IPS DF 19.7 (cell line): ENCODE measurements at regions not wholly inside any gene's neighbourhood (a gene's known extent, or its start where the extent isn't known, plus 50 kb on each side); places are given as distances from the start of the nearest gene placed in this dataset.

Experiments
- DNase-seq: peaks from one replicate; pipeline ENCODE4 v3.0.0-alpha.2; 2013; ENCODE audit warnings: low read depth, low spot score

DNA sequence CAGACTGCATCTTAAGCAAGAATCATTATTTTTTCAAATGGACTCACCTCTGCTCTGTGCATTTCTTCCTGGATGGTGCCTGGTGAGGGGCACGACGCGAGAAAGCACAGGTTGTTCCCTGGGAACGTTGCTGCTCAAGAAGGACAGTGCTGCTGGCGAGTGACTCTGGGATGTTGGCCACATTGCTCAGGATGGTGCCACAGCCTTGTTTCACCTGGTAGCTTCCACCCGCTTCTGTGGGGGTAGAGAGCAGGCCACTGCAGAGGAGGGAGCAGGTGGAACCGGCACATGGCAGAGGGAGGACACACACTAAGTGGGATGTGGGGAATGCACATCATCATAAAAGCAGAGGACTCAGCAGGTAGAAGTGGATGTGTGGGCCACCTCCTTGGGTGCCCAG lies 444.7 kb downstream of the TCERG1L start:
- no peak for DNase-seq

DNA sequence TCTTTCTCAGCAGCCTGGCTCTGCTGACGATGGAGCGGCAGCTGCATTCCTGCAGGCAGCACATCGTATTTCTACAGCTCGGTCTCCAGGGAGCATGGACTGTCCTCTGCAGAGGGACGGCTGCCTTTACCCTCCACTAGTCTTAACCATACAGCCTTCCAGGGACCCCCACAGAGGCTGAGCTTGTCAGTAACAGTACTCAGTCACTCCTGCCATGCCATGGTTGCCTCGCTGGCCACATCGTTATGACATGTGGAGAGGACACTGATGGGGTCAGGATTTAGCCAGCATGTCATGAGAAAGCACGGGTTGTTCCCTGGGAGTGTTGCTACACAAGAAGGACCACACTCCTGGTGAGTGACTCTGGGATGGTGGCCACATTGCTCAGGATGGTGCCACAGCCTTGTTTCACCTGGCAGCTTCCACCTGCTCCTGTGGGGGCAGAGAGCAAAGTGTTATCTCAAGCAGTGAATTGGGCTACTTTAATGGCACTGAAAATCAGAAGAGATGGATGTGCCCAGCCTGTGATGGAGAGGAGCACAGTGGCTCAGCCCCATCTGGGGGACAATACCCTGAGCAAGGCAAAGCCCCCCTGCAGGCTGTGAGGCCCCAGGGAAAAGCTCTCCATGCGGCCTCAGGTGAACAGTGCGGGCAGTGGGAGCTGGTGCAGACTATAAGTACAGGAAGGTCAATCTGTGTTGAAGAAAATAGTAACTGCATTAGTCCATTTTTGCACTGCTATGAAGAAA lies 443.9 kb downstream of the TCERG1L start:
- no peak for DNase-seq

DNA sequence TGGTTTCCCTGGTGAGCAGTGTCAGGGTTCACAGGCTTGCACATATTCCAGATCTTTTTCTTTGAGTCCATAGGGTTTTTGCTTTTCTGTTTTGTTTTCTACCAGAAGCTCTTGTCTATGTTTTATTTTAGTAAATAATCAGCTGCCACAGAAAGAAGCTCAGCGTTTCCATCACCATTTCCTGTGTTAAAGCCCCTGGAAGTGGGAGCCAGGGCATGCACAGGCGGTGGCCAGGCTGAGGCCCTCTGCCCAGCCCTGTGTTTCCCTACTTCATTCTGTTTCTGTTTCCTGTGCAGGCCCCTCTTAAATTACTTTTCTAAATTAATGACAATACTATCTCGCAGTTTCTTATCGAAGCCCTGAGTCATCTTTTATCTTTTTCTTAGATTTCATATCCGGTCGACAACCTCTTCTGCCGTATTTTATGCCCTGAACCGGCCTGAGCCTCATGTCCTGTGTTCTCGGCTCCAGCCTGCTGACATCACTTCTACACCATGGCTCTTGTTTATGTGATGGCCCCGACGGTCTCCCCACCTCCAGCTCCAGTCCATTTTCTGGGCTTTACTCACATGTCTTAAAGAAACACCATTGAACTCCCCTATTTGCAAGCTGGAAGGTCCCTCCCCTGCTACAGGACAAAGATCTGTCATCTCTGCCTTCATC lies 442.2 kb downstream of the TCERG1L start:
- DNase-seq, result no peak

DNA sequence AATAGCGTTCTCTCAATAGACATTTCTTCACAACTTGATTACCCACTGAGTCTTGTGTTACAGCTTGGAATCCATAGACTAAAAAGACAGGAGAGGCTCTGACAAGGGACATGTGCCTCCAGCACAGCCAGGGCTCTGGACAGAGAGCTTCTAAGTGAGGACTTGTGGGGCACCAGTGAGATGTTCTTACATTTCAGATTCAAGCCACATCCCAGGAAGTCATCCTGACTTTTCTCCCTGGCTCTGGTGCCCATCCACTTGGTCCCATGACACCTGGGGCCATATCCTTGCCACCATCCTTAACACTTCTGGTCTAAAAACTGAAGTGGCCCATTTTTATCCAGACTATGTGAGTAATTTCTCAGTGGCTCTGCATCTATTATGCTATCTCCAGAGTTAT lies 440.1 kb downstream of the TCERG1L start:
- no peak for DNase-seq

GRCh38 chr10:130873636-130874035 lies 437.9 kb downstream of the TCERG1L start:
- DNase-seq, result no peak

GRCh38 chr10:130875116-130875515 lies 436.4 kb downstream of the TCERG1L start:
- no peak for DNase-seq

GRCh38 chr10:130875897-130876472 lies 435.5 kb downstream of the TCERG1L start:
- DNase-seq, result no peak

GRCh38 chr10:130877126-130877525 lies 434.4 kb downstream of the TCERG1L start:
- DNase-seq, result no peak

DNA sequence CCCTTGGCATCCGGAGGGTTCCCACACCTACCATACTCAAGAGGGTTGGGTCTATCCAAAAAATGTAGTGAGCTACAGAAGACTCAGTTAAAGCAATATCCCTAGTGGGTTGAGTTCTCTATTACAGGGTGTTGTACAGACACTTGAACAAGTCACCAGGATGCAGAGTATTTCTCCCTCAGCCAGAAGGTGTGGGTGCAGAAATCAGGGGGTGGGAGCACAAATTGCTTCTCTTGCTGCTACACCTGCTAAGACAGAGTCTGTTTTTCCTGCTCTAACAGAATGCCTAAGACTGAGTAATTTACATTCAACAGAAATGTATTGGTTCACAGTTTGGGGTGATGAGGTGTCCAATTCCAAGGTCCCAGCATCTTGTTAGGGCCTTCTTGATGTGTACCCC lies 433.4 kb downstream of the TCERG1L start:
- no peak for DNase-seq

- no peak for DNase-seq
Observed at GRCh38 chr10:130882906-130883305, 428.6 kb downstream of the TCERG1L start.

GRCh38 chr10:130884456-130884855 lies 427.1 kb downstream of the TCERG1L start:
- no peak for DNase-seq

DNA sequence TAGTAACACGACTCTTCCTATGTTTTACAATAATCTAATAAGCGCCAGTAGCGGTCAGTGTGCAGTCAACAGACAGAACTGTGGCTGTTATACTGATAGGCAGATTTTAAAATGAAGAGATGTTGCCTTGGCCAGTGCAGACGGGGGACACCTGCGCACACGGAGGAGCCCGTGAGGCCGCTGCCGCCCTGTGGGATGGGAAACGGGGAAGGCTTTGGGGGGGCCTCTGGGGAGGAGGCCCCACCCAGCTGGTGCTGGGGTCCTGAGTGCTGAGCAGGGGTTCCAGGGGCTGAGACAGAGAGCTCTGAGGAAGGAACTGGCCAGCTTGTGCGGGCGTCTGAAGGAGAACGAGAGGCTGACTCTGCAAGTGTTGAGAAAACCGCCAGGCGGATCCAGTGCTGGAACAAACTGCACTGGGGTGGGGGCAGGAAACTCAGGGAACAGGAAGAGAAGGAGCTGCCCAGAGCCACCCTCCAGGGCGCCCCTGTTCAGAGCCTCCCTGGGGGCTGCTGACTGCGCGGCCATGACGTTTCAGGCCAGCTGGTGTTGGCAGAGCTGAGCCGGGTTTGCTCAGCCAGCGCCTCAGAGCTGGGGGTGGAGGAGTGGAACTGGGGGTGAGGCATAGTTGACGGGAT lies 426.4 kb downstream of the TCERG1L start:
- DNase-seq, result no peak

DNA sequence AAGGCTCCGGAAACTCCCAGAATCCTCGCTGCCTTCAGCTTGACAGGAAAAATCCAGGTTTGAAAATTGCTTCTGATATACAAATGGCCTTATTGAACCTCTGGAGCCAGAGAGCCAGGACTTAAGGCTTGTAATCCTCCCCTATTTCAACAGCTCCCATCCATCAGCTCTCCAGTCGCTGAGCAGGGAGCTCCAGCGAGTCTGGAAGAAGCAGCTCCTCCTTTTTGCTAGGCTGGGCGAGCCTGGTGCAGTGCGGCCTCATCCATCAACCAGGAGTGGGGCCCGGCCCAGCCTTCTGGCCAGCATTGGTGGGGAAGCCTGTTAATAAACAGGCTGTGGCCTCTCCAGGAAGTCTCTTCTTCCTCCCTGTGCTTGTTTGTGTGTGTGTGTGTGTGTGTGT lies 424.4 kb downstream of the TCERG1L start:
- DNase-seq, result no peak

- DNase-seq, result no peak
Observed at GRCh38 chr10:130888493-130888892, 423.0 kb downstream of the TCERG1L start.

DNA sequence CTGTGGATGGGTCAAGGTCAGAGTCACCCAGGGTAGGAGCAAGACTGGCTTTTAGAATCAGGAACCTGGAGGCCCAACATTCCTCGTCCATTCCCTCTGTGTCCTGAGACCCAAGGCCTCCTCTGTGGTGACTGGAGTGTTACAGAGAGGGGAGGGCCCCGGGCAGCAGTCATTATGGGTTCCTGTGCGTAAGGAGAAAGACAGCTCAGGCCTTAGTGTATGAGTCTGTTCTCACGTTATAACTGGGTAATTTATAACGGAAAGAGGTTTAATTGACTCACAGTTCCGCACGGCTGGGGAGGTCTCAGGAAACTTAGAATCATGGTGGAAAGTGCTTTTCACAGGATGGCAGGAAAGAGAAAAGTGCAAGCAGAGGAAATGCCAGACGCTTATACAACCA lies 422.3 kb downstream of the TCERG1L start:
- DNase-seq, result no peak

- DNase-seq, result no peak
Observed at GRCh38 chr10:130889780-130890179, 421.7 kb downstream of the TCERG1L start.

DNA sequence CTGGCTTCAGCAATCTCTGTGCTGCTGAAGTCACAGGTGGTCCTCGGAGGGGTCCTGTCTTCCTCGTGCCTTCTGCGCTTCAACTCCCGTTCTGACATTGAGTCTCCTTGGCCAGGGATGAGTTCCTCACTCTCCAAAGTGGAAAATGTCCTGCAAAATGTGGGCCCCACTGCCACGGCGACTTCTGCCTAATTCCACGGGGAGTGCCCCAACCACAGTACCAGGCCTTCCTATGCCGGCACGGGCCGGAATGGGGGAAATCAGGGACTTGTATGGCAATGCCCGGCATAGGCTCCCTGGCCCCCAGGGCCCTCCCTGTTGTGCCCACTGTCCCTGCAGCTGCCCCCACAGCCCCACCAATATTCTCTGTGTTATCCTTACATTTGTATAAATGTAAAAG lies 420.5 kb downstream of the TCERG1L start:
- no peak for DNase-seq

- DNase-seq, result no peak
Observed at GRCh38 chr10:130894471-130894870, 417.1 kb downstream of the TCERG1L start.

- DNase-seq, result no peak
Observed at GRCh38 chr10:130895161-130895560, 416.4 kb downstream of the TCERG1L start.

- no peak for DNase-seq
Observed at GRCh38 chr10:130897815-130898214, 413.7 kb downstream of the TCERG1L start.

DNA sequence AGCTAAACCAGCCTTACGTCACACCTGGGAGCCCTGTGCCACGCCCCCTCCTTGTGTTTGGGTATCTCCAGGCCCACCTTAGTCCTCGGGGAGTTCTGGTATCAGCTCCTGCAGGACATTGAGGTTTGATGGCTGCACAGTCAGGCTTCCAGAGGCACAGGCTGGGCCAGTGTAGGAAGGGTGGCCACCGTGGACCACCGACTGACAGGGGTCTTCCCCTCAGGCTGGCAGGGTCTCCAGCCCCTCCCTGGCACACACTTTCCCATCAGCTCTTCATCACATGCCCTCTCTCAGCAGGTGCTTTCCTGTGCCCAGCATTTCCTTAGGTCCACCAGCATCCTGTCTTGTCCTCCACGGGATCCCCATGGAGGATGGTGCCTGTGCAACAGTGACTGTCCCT lies 413.1 kb downstream of the TCERG1L start:
- DNase-seq, result no peak

GRCh38 chr10:130899856-130900255 lies 411.7 kb downstream of the TCERG1L start:
- DNase-seq, result no peak
